ENCODE measurements at regions not wholly inside any gene's neighbourhood (a gene's known extent, or its start where the extent isn't known, plus 50 kb on each side); places are given as distances from the start of the nearest gene placed in this dataset.

DNA sequence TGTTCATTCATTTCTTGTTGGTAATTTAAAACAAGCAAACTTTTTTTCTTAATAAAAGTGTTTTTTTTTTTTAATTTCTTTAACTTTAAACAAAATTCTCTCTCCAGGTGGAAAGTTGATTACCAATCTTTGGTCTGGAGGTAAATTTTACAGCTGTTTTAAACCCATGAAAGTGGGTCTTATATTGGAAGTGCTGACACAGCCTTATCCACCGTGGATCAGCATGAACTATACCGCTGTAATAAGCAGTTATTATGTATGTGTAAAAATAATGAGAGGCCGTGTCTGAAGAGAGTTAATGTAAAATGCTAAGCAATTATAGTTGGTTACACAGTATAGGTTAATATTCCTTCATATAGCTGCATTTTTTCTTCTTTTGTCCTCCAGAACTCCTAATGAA, 378.1 kb upstream of the ATP5MC3 start:
- no peak for DNase-seq

DNA sequence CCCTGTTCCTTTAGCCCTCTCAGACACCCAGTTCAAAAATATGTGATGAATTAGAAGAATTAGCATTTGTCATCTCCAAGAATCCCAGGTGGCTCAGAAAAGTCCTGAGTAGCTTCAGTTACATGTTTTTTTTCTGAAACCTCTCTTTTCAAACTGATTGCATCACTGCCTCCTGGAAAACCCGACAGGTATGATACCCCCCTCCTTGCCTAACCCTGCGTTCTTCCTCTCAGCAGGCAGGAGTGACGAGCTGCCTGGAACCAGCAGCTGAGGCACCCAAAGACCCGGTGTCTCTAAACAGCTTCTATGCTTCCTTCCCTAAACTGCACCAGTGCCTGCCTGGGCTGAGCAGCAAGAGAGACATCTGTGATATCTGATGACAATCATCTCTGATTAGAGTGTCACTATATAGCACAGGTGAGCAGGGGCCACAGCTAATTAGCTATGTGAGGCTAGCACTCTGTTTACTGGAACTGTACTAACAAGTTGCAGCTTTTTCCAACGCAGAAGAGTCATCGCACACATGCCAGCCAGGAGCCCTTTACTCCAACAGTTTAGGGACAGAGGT, 376.4 kb upstream of the ATP5MC3 start:
- no peak for DNase-seq

GRCh38 chr2:175553910-175554309, 372.4 kb upstream of the ATP5MC3 start:
- no peak for DNase-seq

DNA sequence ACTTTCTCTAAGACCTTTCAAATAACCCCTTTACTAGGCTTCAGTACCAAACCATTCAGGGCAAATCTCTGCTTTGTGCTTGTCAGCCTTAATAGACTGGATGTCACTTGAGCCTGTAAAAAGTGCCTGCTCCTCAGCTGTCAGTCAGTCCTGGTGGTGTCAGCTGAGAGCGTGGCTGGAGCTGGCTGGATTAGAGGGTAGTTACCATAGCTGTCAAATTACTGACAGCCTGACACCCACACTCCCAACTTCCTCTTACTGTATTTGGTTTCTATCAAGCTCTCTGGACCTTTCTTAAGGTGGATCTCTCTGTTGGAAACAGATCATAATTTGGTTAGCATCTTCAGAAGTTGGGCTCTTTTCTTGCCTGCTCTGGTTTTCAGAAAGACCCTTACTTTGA, 371.4 kb upstream of the ATP5MC3 start:
- DNase-seq = no peak

DNA sequence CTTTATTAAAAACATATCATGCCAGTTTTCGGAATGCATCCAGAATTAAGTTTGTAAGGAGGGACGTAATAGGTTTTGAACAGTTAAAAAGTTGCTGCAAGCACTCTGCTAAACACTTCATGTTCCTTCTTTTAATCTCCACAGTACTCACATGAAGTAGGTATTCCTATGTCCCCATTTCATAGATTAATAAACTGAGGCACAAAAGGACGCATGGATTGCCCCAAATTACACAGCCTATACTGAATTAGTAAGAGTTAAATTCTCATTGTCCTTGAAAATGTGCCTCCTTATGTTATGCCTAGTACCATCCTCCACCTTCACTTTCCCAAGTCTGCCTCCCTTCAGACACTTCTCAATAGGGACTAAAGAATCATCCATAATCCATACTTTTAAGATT, 358.9 kb upstream of the ATP5MC3 start:
- DNase-seq = no peak

- no peak for DNase-seq
These were observed 357.6 kb upstream of the ATP5MC3 start for GRCh38 chr2:175539122-175539521.

DNA sequence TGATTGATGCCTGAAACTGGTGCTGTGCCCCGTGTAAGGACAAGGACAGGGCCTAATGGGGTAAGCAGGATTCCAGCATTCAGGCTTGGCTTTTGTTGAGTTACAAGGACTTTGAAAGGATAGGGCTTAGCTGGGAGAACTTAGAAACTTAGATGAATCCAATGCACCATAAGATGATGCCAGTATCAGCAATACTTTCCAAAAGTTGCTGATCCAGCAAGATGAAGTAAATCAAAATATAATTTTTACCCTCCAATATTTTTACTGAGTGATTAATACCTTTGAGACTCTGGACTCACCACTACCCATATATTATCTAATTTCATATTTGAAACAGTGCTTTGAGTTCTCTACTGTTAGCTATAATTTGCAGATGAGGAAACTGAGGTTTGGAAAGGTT, 354.5 kb upstream of the ATP5MC3 start:
- DNase-seq = no peak

DNA sequence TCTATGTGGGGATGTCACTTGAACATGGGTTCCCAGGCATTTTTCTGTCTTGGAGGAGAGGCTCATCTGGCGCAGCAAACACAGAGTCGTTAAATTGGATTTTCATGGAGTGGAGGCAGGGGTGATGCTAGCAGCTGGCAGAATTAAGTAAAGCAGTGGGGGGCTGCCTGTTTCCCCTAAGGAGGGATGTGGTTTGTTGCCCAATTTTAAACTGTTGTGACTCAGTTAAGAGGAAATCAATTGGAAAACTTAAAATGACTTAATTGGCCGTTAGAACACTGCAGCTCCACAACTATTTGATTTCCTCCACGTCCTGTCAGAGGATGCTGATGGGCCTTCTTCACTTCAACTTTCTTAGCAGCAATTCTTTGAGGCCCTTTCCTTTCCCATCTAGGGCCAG, 354.1 kb upstream of the ATP5MC3 start:
- no peak for DNase-seq

- no peak for DNase-seq
These were observed 344.5 kb upstream of the ATP5MC3 start for GRCh38 chr2:175525975-175526374.

- DNase-seq = no peak
These were observed 341.5 kb upstream of the ATP5MC3 start for GRCh38 chr2:175523001-175523400.

- no peak for DNase-seq
These were observed 336.7 kb upstream of the ATP5MC3 start for GRCh38 chr2:175518206-175518605.

DNA sequence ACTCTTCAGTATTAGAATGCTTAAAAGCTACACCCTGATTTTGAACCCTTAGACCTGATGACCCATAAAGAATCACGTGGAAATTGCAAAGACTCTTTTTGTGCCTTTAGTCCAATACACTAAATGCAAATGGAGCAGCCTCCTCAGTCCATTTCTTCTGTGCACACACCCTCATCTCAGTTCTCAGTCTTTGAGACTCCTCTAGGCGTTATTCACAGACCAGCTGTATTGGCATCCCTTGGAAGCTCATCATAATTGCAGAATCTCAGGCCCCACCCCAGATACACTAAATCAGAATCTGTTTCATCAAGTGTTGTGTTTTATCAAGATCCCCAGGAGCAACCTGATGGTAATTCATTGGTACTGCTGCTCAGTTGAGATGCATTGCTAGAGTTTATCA, 335.0 kb upstream of the ATP5MC3 start:
- DNase-seq = no peak

GRCh38 chr2:175500255-175500654, 318.7 kb upstream of the ATP5MC3 start:
- DNase-seq = no peak

GRCh38 chr2:175490360-175490791, 308.9 kb upstream of the ATP5MC3 start:
- DNase-seq = no peak

GRCh38 chr2:175478096-175478768, 296.7 kb upstream of the ATP5MC3 start:
- no peak for DNase-seq

DNA sequence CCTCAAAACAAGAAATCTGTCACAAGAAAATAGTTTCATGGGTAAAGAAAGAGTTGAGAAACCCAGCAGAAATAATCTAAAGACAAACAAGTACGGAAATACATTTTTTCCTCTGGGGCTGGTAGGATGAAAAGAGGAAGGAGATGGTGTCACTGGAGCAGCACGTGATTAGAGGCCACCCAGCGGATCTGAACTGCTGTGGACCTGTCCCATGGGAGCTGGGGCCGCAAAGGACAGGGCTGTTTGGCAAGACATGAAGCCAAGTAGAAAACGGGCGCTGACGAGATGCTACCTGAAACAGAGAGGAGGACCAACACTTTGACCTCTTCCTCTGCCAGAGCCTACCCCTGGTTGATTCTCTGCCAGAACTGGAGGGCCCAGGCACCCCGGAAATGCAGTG, 295.4 kb upstream of the ATP5MC3 start:
- no peak for DNase-seq

- DNase-seq = no peak
These were observed 294.9 kb upstream of the ATP5MC3 start for GRCh38 chr2:175476374-175476773.

DNA sequence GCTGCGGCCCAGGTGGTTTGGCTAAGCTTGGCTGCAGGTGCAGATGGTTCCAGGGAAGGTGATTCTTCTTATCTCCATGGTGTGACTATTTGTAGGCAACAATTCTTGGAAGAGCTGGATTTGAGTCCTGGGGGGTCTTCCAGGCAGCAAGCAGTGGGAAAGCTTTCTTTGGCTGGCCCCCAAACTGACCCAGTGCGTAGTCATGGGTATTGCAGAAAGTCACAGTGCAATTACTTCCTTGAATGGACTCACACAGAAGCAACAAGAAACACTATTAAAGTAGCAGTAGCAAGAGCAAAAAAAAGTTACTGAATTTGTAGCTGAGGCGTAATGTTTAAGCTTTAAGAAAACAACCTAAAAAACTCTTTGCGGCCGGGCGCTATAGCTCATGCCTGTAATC, 293.6 kb upstream of the ATP5MC3 start:
- DNase-seq = no peak

DNA sequence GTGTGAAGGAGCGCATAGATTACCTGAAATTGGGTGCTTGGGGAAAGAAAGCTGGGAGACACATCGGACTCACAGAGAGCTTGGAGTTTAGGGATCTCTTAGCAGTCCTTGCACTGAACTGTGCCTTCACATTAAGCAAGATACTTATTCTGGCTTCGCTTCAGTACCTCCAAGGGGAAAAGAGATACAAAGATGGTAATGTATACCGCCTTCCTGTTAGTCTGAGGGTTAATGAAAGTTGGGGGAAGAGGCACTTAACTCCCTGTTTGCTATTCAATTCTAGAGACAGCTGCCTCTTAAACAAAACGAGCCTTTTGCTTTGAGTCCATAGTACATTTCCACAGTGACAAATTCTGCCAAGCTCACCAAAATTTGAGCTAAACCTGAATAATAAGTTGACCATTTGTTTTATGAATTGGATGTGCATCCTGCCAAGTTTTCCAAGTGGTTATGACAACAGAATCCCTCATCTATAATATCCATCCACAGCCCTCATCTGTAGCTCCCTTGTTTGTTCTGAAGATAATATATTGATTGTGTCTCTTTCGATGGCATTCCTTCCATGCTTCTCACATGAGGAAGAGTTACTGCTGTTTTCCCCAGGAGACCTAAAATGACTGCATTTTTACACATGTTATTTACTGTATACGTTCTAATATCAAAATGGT, 287.1 kb upstream of the ATP5MC3 start:
- no peak for DNase-seq

DNA sequence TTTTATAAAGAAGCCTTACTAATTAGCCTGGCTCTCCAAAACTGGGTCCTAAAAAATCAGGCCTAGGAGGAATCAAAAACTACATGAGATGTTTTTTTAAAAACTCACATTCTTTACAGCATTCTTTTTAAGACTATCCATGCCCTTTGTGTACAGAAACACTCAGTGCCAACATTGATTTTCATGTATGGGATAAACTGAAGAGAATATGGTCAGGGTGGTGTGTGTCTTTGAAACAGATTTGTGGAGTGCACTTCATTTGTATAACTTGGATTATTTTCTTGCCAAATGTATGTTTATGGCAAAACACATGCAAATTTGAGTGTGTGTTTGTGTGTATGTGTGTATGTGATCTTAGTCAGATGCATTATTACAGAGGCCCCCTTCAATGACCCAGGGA, 283.6 kb upstream of the ATP5MC3 start:
- no peak for DNase-seq

- no peak for DNase-seq
These were observed 282.8 kb upstream of the ATP5MC3 start for GRCh38 chr2:175464311-175464670.

GRCh38 chr2:175463589-175464310, 282.2 kb upstream of the ATP5MC3 start:
- DNase-seq = no peak

GRCh38 chr2:175463169-175463568, 281.7 kb upstream of the ATP5MC3 start:
- DNase-seq = no peak

- no peak for DNase-seq
These were observed 280.7 kb upstream of the ATP5MC3 start for GRCh38 chr2:175462246-175462645.

Data from right forelimb (tissue), 1 donor.